GM12878 (cell line): ENCODE measurements at regions not wholly inside any gene's neighbourhood (a gene's known extent, or its start where the extent isn't known, plus 50 kb on each side); places are given as distances from the start of the nearest gene placed in this dataset.

Source experiments
- ATAC-seq: fragments of 200-7000 bp; cut with Tn5 transposase; 3 replicates; pipeline ENCODE4 v1.9.1; 2020; ENCODE audit warnings: mild to moderate bottlenecking, moderate library complexity
- BruUV-seq: library from RNA; stranded (reverse); fragments of 400-500 nt; replicated peaks from 2 replicates; lab custom pipeline; 2021; lab: Mats Ljungman, UMichigan
- CTCF ChIA-PET: fragments of 300-600 bp; sonication (Branson Sonifier 250); formaldehyde crosslinking; extraction: SDS; loops from one replicate; lab custom pipeline; 2021; ENCODE audit warnings: inconsistent platforms; lab: Yijun Ruan, JAX
- POLR2A ChIA-PET: fragments of 350-600 bp; formaldehyde crosslinking; extraction: SDS; loops from one replicate; lab custom pipeline; 2021; ENCODE audit warnings: inconsistent platforms; lab: Charles Lee
- RAD21 ChIA-PET: fragments of 300-600 bp; sonication (Branson Sonifier 250); formaldehyde crosslinking; loops from one replicate; lab custom pipeline; 2023; ENCODE audit warnings: antibody characterized with exemption; ENCODE audit not compliant: unreplicated experiment; lab: Charles Lee
- SMC1A ChIA-PET: fragments of 300-600 bp; sonication (Branson Sonifier 250); formaldehyde crosslinking; loops from one replicate; lab custom pipeline; 2023; ENCODE audit not compliant: unreplicated experiment, uncharacterized antibody; lab: Charles Lee
- DNase-seq: peaks from one replicate; pipeline ENCODE4 v3.0.0-alpha.2; 2011; ENCODE audit warnings: low read depth, low spot score
- FAIRE-seq: peaks from 3 replicates; lab custom pipeline; 2011; peaks lifted over from hg19 to GRCh38; lab: Jason Lieb, UNC
- H2AFZ ChIP-seq: 2 replicates; pipeline ENCODE4 v1.6.0; 2011; ENCODE audit warnings: low read depth, low read length, control low read depth; ENCODE audit not compliant: control insufficient read depth
- H3K27ac ChIP-seq: 2 replicates; pipeline ENCODE4 v1.5.1; 2011; ENCODE audit warnings: control low read depth; ENCODE audit not compliant: control insufficient read depth, insufficient read depth
- H3K27me3 ChIP-seq, 2 experiments: replicated peaks in 1 of 2; 2 replicates each; pipeline versions ENCODE4 v1.6.0 to v1.6.1; 2011; ENCODE audit warnings: low read length in 1 of 2; ENCODE audit not compliant: control insufficient read depth in 2 of 2, insufficient read depth in 2 of 2
- H3K36me3 ChIP-seq, 2 experiments: 2 replicates each; pipeline ENCODE4 v1.5.1; 2011; ENCODE audit warnings: low read length in 1 of 2; ENCODE audit not compliant: control insufficient read depth in 2 of 2, insufficient read depth in 2 of 2
- H3K4me1 ChIP-seq: 2 replicates; pipeline ENCODE4 v1.6.1; 2011; ENCODE audit warnings: mild to moderate bottlenecking, low read length, moderate library complexity, mixed read lengths; ENCODE audit not compliant: control insufficient read depth, insufficient read depth
- H3K4me2 ChIP-seq: 2 replicates; pipeline ENCODE4 v1.6.0; 2011; ENCODE audit warnings: control low read depth; ENCODE audit not compliant: control insufficient read depth, insufficient read depth
- H3K4me3 ChIP-seq: fragments of 200-600 bp; sonication (generic); 2 replicates; pipeline ENCODE4 v1.5.1; 2016
- H3K79me2 ChIP-seq: 2 replicates; pipeline ENCODE4 v1.6.0; 2011; ENCODE audit warnings: low read length; ENCODE audit not compliant: control insufficient read depth, insufficient read depth
- H3K9ac ChIP-seq: 2 replicates; pipeline ENCODE4 v1.8.0; 2011; ENCODE audit warnings: low read length, control low read depth, mixed read lengths; ENCODE audit not compliant: control insufficient read depth, insufficient read depth
- H3K9me3 ChIP-seq: replicated peaks from 3 replicates; pipeline ENCODE4 v1.5.1; 2011; ENCODE audit warnings: mild to moderate bottlenecking, low read length; ENCODE audit not compliant: control insufficient read depth, insufficient read depth
- H4K20me1 ChIP-seq: 2 replicates; pipeline ENCODE4 v1.6.0; 2011; ENCODE audit not compliant: control insufficient read depth, insufficient read depth
- ATF7 ChIP-seq: fragments of 450-650 bp; IDR thresholded peaks from 2 replicates; pipeline ENCODE4 v1.6.1; 2016; ENCODE audit warnings: low read depth, mild to moderate bottlenecking
- BCL11A ChIP-seq: IDR thresholded peaks from 2 replicates; pipeline ENCODE4 v1.6.1; 2011; ENCODE audit warnings: low read depth, low read length
- CBX3 ChIP-seq: fragments of 200-600 bp; sonication (generic); IDR thresholded peaks from 2 replicates; pipeline ENCODE4 v1.6.1; 2016; ENCODE audit warnings: low read depth, borderline replicate concordance
- ESRRA ChIP-seq: IDR thresholded peaks from 2 replicates; pipeline ENCODE4 v1.6.1; 2012; ENCODE audit warnings: mild to moderate bottlenecking, low read length, improper control_type of control experiment
- EZH2 ChIP-seq: IDR thresholded peaks from 2 replicates; pipeline ENCODE4 v1.6.1; 2012; ENCODE audit warnings: low read depth, mild to moderate bottlenecking, control low read depth, inconsistent platforms, low read length, borderline replicate concordance; ENCODE audit not compliant: control insufficient read depth
- KAT2A ChIP-seq: conservative IDR thresholded peaks from 2 replicates; pipeline ENCODE4 v1.6.1; 2011; ENCODE audit warnings: low read depth, low read length; ENCODE audit not compliant: control insufficient read depth
- NFYB ChIP-seq: IDR thresholded peaks from 2 replicates; pipeline ENCODE4 v1.6.1; 2011; ENCODE audit warnings: low read depth, mild to moderate bottlenecking, low read length, improper control_type of control experiment, moderate library complexity; ENCODE audit not compliant: insufficient read depth
- NR2C1 ChIP-seq: fragments of 450-650 bp; IDR thresholded peaks from 2 replicates; pipeline ENCODE4 v1.6.1; 2017; ENCODE audit warnings: antibody characterized with exemption, mild to moderate bottlenecking, moderate library complexity
- PAX5 ChIP-seq: IDR thresholded peaks from 2 replicates; pipeline ENCODE4 v1.6.1; 2011; ENCODE audit warnings: low read depth, low read length, borderline replicate concordance
- SUPT20H ChIP-seq: IDR thresholded peaks from 2 replicates; pipeline ENCODE4 v1.6.1; 2011; ENCODE audit warnings: low read depth, mild to moderate bottlenecking, low read length, moderate library complexity, borderline replicate concordance; ENCODE audit not compliant: control insufficient read depth
- WGBS: methylation state at CpG from one replicate; pipeline ENCODE4 v1.1.6; 2016; ENCODE audit warnings: low lambda C conversion rate; ENCODE audit not compliant: insufficient replicate concordance, insufficient coverage; ENCODE audit errors: missing lambda C conversion rate; 5-methylcytosine and 5-hydroxymethylcytosine counted together
- in situ Hi-C: fragments of 300-500 bp; cut with MboI; formaldehyde crosslinking; loops from 9 replicates; pipeline ENCODE4 v1.14.3; 2018; ENCODE audit warnings: mixed read lengths
- intact Hi-C: fragments of 100-400 bp; cut with micrococcal nuclease; formaldehyde crosslinking; loops from one replicate; pipeline ENCODE4 v1.14.2; 2022; ENCODE audit not compliant: unreplicated experiment
- TF ChIP-seq, protein P1 (sequence below): IDR thresholded peaks from 2 replicates; pipeline ENCODE4 v1.6.1; 2012; ENCODE audit warnings: low read length, inconsistent platforms
- TF ChIP-seq, protein P2 (sequence below): fragments of 450-650 bp; IDR thresholded peaks from 2 replicates; pipeline ENCODE4 v1.6.1; 2017; ENCODE audit warnings: mild to moderate bottlenecking, moderate library complexity

DNA sequence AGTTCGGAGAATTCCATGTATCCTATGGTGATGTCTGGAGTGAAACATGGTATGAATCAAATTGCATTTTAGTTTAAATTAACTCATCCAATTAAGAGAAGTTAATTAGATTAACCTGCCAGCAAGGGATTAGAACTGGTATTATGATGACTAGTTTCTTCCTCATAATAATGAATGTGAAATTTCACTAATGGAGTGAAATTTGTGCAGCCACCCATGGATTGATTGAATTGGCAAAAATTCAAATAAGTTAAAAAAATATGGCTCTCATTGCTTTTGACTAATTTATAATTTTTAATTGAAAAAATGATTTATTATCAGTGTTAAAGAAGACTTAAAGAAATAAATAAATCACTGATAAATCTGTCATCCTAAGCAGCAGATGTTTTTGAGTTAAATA lies 232.0 kb downstream of the KCNRG start:
- Histone ChIP-seq H3K4me3 (no peak overlapping the region), H3K27me3 (0 out of 4 replicates have a peak, but pooled peaks cover 0 to 4% of the 10 kb centered on the region in 2 experiments), H3K79me2 (no peaks in the 10 kb centered on the region), H4K20me1 (no peaks in the 10 kb centered on the region), H3K4me1 (peaks cover 9% of the 10 kb centered on the region), H3K36me3 (no peaks in the 10 kb centered on the region), H3K9me3 (peaks cover 2% of the 10 kb centered on the region; the same call in 1 of the 3 replicates), H3K27ac (no peak overlapping the region), H3K9ac (no peak overlapping the region), H2AFZ (no peak overlapping the region), H3K4me2 (no peak overlapping the region)
- no TSS peak for BruUV-seq
- ChIA-PET POLR2A (no interaction called here), RAD21 (no interaction called here), CTCF (no interaction called here), SMC1A (no interaction called here)
- intact Hi-C loops (no loop called here), in situ Hi-C loops (no loop called here)
- WGBS: 35% methylated on average over 1 of the region's 1 CpG
- FAIRE-seq: no peak
- no peak for TF ChIP-seq BCL11A
- TF ChIP-seq SUPT20H: no peak
- no peak for TF ChIP-seq ATF7
- TF ChIP-seq, protein P1, sequence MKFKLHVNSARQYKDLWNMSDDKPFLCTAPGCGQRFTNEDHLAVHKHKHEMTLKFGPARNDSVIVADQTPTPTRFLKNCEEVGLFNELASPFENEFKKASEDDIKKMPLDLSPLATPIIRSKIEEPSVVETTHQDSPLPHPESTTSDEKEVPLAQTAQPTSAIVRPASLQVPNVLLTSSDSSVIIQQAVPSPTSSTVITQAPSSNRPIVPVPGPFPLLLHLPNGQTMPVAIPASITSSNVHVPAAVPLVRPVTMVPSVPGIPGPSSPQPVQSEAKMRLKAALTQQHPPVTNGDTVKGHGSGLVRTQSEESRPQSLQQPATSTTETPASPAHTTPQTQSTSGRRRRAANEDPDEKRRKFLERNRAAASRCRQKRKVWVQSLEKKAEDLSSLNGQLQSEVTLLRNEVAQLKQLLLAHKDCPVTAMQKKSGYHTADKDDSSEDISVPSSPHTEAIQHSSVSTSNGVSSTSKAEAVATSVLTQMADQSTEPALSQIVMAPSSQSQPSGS: no peak
- no peak for TF ChIP-seq NR2C1
- TF ChIP-seq PAX5: no peak
- TF ChIP-seq EZH2: no peak
- TF ChIP-seq, protein P2, sequence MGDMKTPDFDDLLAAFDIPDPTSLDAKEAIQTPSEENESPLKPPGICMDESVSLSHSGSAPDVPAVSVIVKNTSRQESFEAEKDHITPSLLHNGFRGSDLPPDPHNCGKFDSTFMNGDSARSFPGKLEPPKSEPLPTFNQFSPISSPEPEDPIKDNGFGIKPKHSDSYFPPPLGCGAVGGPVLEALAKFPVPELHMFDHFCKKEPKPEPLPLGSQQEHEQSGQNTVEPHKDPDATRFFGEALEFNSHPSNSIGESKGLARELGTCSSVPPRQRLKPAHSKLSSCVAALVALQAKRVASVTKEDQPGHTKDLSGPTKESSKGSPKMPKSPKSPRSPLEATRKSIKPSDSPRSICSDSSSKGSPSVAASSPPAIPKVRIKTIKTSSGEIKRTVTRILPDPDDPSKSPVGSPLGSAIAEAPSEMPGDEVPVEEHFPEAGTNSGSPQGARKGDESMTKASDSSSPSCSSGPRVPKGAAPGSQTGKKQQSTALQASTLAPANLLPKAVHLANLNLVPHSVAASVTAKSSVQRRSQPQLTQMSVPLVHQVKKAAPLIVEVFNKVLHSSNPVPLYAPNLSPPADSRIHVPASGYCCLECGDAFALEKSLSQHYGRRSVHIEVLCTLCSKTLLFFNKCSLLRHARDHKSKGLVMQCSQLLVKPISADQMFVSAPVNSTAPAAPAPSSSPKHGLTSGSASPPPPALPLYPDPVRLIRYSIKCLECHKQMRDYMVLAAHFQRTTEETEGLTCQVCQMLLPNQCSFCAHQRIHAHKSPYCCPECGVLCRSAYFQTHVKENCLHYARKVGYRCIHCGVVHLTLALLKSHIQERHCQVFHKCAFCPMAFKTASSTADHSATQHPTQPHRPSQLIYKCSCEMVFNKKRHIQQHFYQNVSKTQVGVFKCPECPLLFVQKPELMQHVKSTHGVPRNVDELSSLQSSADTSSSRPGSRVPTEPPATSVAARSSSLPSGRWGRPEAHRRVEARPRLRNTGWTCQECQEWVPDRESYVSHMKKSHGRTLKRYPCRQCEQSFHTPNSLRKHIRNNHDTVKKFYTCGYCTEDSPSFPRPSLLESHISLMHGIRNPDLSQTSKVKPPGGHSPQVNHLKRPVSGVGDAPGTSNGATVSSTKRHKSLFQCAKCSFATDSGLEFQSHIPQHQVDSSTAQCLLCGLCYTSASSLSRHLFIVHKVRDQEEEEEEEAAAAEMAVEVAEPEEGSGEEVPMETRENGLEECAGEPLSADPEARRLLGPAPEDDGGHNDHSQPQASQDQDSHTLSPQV: no peak
- no peak for TF ChIP-seq CBX3
- TF ChIP-seq KAT2A: no peak
- no peak for TF ChIP-seq ESRRA
- no peak for TF ChIP-seq NFYB
- DNase-seq: no peak
- ATAC-seq: no peak
